ENCODE measurements at regions not wholly inside any gene's neighbourhood (a gene's known extent, or its start where the extent isn't known, plus 50 kb on each side); places are given as distances from the start of the nearest gene placed in this dataset.

- ATAC-seq = no peak
- H3K36me3 ChIP-seq (replicated peaks in 1 of 2; ENCODE audit: insufficient read depth in 1 of 2, low read depth in 2 of 2) = no peaks in the 10 kb centered on the region
- no peaks in the 10 kb centered on the region for H3K4me1 ChIP-seq
- no peak for TF ChIP-seq CTCF (IDR thresholded peaks at IDR 0.05)
- TF ChIP-seq POLR2A (IDR thresholded peaks at IDR 0.05) = no peak
- H3K27me3 ChIP-seq = no peaks in the 10 kb centered on the region
- intact Hi-C loops (cut with DNase I) = no loop called here
- H3K4me3 ChIP-seq = no peak overlapping the region
- DNase-seq = no peak
- no peak overlapping the region for H3K27ac ChIP-seq
- H3K9me3 ChIP-seq = no peaks in the 10 kb centered on the region
- WGBS, 2 donors = 53 to 68% methylated on average over 3 of the region's 3 CpGs
Observed at GRCh38 chr13:109859898-109860297, 73.5 kb upstream of the IRS2 start.

- H3K4me1 ChIP-seq = no peaks in the 10 kb centered on the region
- WGBS, 2 donors = 83 to 85% methylated on average over 8 of the region's 8 CpGs
- no peak for DNase-seq
- no peak overlapping the region for H3K27ac ChIP-seq
- no peaks in the 10 kb centered on the region for H3K9me3 ChIP-seq
- H3K36me3 ChIP-seq (replicated peaks in 1 of 2; ENCODE audit: insufficient read depth in 1 of 2, low read depth in 2 of 2) = no peaks in the 10 kb centered on the region
- no peak for ATAC-seq
- H3K4me3 ChIP-seq = no peak overlapping the region
- H3K27me3 ChIP-seq = no peaks in the 10 kb centered on the region
- TF ChIP-seq CTCF (IDR thresholded peaks at IDR 0.05) (no peak), POLR2A (IDR thresholded peaks at IDR 0.05) (no peak)
- intact Hi-C loops (cut with DNase I) = no loop called here
Observed at GRCh38 chr13:109859216-109859835, 72.9 kb upstream of the IRS2 start.

- no peak for ATAC-seq
- WGBS, 2 donors = 73 to 78% methylated on average over 7 of the region's 7 CpGs
- no peak for TF ChIP-seq CTCF (IDR thresholded peaks at IDR 0.05)
- intact Hi-C loops (cut with DNase I) = no loop called here
- Histone ChIP-seq H3K27ac (no peak overlapping the region), H3K36me3 (replicated peaks in 1 of 2; ENCODE audit: insufficient read depth in 1 of 2, low read depth in 2 of 2) (no peaks in the 10 kb centered on the region), H3K27me3 (no peaks in the 10 kb centered on the region), H3K4me3 (no peak overlapping the region), H3K9me3 (no peaks in the 10 kb centered on the region), H3K4me1 (no peaks in the 10 kb centered on the region)
- DNase-seq = no peak
Observed at GRCh38 chr13:109858319-109858718, 71.9 kb upstream of the IRS2 start.

- 70 to 83% methylated on average over 7 of the region's 7 CpGs for WGBS, 2 donors
- no peak overlapping the region for H3K4me3 ChIP-seq
- no peaks in the 10 kb centered on the region for H3K4me1 ChIP-seq
- TF ChIP-seq CTCF (IDR thresholded peaks at IDR 0.05) (no peak), POLR2A (IDR thresholded peaks at IDR 0.05) (no peak)
- H3K27me3 ChIP-seq = no peaks in the 10 kb centered on the region
- intact Hi-C loops (cut with DNase I) = no loop called here
- ATAC-seq = no peak
- H3K9me3 ChIP-seq = no peaks in the 10 kb centered on the region
- H3K36me3 ChIP-seq (replicated peaks in 1 of 2; ENCODE audit: insufficient read depth in 1 of 2, low read depth in 2 of 2) = no peaks in the 10 kb centered on the region
- H3K27ac ChIP-seq = no peak overlapping the region
- DNase-seq = no peak
Observed at GRCh38 chr13:109857803-109858202, 71.4 kb upstream of the IRS2 start.

GRCh38 chr13:109857325-109857724, 70.9 kb upstream of the IRS2 start:
- Histone ChIP-seq H3K36me3 (replicated peaks in 1 of 2; ENCODE audit: insufficient read depth in 1 of 2, low read depth in 2 of 2) (no peaks in the 10 kb centered on the region), H3K4me3 (no peak overlapping the region), H3K27me3 (no peaks in the 10 kb centered on the region), H3K9me3 (no peaks in the 10 kb centered on the region), H3K4me1 (no peaks in the 10 kb centered on the region), H3K27ac (no peak overlapping the region)
- TF ChIP-seq CTCF (IDR thresholded peaks at IDR 0.05) (no peak), POLR2A (IDR thresholded peaks at IDR 0.05) (no peak)
- 67 to 71% methylated on average over 5 of the region's 5 CpGs for WGBS, 2 donors
- ATAC-seq (no peak), DNase-seq (no peak)
- intact Hi-C loops (cut with DNase I) = no loop called here

Measured in body of pancreas (tissue), 4 donors.